ENCODE measurements at regions not wholly inside any gene's neighbourhood (a gene's known extent, or its start where the extent isn't known, plus 50 kb on each side); places are given as distances from the start of the nearest gene placed in this dataset.
"Not testable (repeated sequence)": the region's sequence is repeated elsewhere in the genome, so short reads cannot be mapped to it uniquely, and the experiment has no call there.

GRCh38 chr20:30910937-30911725 is 346.3 kb upstream of the DEFB115 start:
- H3K4me3 Mint-ChIP-seq: no peak overlapping the region
- POLR2A ChIA-PET: no interaction called here
- H3K27ac Mint-ChIP-seq: no peak overlapping the region
- H3K36me3 Mint-ChIP-seq (ENCODE audit: low read depth): no peaks in the 10 kb centered on the region
- intact Hi-C loops (cut with micrococcal nuclease): no loop called here
- DNase-seq (no peak), ATAC-seq (ENCODE audit: low read depth) (no peak)
- peaks cover 8% of the 10 kb centered on the region for H3K27me3 Mint-ChIP-seq
- H3K9me3 Mint-ChIP-seq: peaks cover 14% of the 10 kb centered on the region
- TF ChIP-seq CTCF (IDR thresholded peaks at IDR 0.05): no peak
- H3K4me1 Mint-ChIP-seq: no peaks in the 10 kb centered on the region
- CTCF ChIA-PET: no interaction called here

GRCh38 chr20:30911832-30912660 is 345.4 kb upstream of the DEFB115 start:
- H3K36me3 Mint-ChIP-seq (ENCODE audit: low read depth); H3K4me1 Mint-ChIP-seq; DNase-seq; intact Hi-C loops (cut with micrococcal nuclease); CTCF ChIA-PET; H3K27ac Mint-ChIP-seq; POLR2A ChIA-PET; H3K27me3 Mint-ChIP-seq; ATAC-seq (ENCODE audit: low read depth); H3K4me3 Mint-ChIP-seq: not testable (repeated sequence)
- peaks cover 14% of the 10 kb centered on the region for H3K9me3 Mint-ChIP-seq

- H3K36me3 Mint-ChIP-seq (ENCODE audit: low read depth); DNase-seq; H3K27ac Mint-ChIP-seq; CTCF ChIA-PET; H3K4me1 Mint-ChIP-seq; H3K27me3 Mint-ChIP-seq; ATAC-seq (ENCODE audit: low read depth); POLR2A ChIA-PET; H3K4me3 Mint-ChIP-seq; intact Hi-C loops (cut with micrococcal nuclease): not testable (repeated sequence)
- peaks cover 14% of the 10 kb centered on the region for H3K9me3 Mint-ChIP-seq
Observed at GRCh38 chr20:30912661-30913026, 344.8 kb upstream of the DEFB115 start.

GRCh38 chr20:30916404-30916803 is 341.1 kb upstream of the DEFB115 start:
- H3K27me3 Mint-ChIP-seq; H3K4me3 Mint-ChIP-seq; POLR2A ChIA-PET; CTCF ChIA-PET; ATAC-seq (ENCODE audit: low read depth); H3K9me3 Mint-ChIP-seq; intact Hi-C loops (cut with micrococcal nuclease); H3K27ac Mint-ChIP-seq; H3K36me3 Mint-ChIP-seq (ENCODE audit: low read depth); H3K4me1 Mint-ChIP-seq; DNase-seq: not testable (repeated sequence)

GRCh38 chr20:30919514-30920188 is 337.8 kb upstream of the DEFB115 start:
- no peak for DNase-seq
- Mint-ChIP-seq H3K4me1 (no peaks in the 10 kb centered on the region), H3K27me3 (no peaks in the 10 kb centered on the region), H3K27ac (no peak overlapping the region), H3K4me3 (no peak overlapping the region), H3K9me3 (peaks cover 14% of the 10 kb centered on the region), H3K36me3 (ENCODE audit: low read depth) (no peaks in the 10 kb centered on the region)
- ChIA-PET CTCF (no interaction called here), POLR2A (no interaction called here)
- intact Hi-C loops (cut with micrococcal nuclease): no loop called here
- ATAC-seq (ENCODE audit: low read depth): no peak
- no peak for TF ChIP-seq CTCF (IDR thresholded peaks at IDR 0.05)

GRCh38 chr20:30921286-30922071 is 336.0 kb upstream of the DEFB115 start:
- no peak for DNase-seq
- no peak for TF ChIP-seq CTCF (IDR thresholded peaks at IDR 0.05)
- no peak overlapping the region for H3K4me3 Mint-ChIP-seq
- peaks cover 28% of the 10 kb centered on the region for H3K9me3 Mint-ChIP-seq
- ChIA-PET POLR2A (no interaction called here), CTCF (no interaction called here)
- H3K27me3 Mint-ChIP-seq: no peaks in the 10 kb centered on the region
- H3K4me1 Mint-ChIP-seq: no peaks in the 10 kb centered on the region
- no peak overlapping the region for H3K27ac Mint-ChIP-seq
- no peaks in the 10 kb centered on the region for H3K36me3 Mint-ChIP-seq (ENCODE audit: low read depth)
- intact Hi-C loops (cut with micrococcal nuclease): no loop called here
- ATAC-seq (ENCODE audit: low read depth): no peak
